ENCODE measurements at regions not wholly inside any gene's neighbourhood (a gene's known extent, or its start where the extent isn't known, plus 50 kb on each side); places are given as distances from the start of the nearest gene placed in this dataset.

GRCh38 chr2:13040043-13040442 is 323.3 kb downstream of the TRIB2 start:
- no peak overlapping the region for H3K27ac ChIP-seq

GRCh38 chr2:13046557-13047165 is 329.9 kb downstream of the TRIB2 start:
- Histone ChIP-seq H3K4me3 (ENCODE audit: low read depth, low read length) (no peak overlapping the region), H3K36me3 (no peaks in the 10 kb centered on the region), H3K27me3 (ENCODE audit: insufficient read depth, low read depth, severe bottlenecking) (no peaks in the 10 kb centered on the region), H3K27ac (no peak overlapping the region), H3K9me3 (ENCODE audit: severe bottlenecking) (no peaks in the 10 kb centered on the region)
- TF ChIP-seq, protein P1, sequence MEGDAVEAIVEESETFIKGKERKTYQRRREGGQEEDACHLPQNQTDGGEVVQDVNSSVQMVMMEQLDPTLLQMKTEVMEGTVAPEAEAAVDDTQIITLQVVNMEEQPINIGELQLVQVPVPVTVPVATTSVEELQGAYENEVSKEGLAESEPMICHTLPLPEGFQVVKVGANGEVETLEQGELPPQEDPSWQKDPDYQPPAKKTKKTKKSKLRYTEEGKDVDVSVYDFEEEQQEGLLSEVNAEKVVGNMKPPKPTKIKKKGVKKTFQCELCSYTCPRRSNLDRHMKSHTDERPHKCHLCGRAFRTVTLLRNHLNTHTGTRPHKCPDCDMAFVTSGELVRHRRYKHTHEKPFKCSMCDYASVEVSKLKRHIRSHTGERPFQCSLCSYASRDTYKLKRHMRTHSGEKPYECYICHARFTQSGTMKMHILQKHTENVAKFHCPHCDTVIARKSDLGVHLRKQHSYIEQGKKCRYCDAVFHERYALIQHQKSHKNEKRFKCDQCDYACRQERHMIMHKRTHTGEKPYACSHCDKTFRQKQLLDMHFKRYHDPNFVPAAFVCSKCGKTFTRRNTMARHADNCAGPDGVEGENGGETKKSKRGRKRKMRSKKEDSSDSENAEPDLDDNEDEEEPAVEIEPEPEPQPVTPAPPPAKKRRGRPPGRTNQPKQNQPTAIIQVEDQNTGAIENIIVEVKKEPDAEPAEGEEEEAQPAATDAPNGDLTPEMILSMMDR (IDR thresholded peaks at IDR 0.05; ENCODE audit: low read depth, low read length): no peak
- DNase-seq: no peak

More at GRCh38 chr2:13040043-13040442, 323.3 kb downstream of the TRIB2 start:
- no peaks in the 10 kb centered on the region for H3K36me3 ChIP-seq
- no peak overlapping the region for H3K4me3 ChIP-seq (ENCODE audit: low read depth, low read length)
- H3K27me3 ChIP-seq (ENCODE audit: insufficient read depth, low read depth, severe bottlenecking): no peaks in the 10 kb centered on the region
- H3K9me3 ChIP-seq (ENCODE audit: severe bottlenecking): peaks cover 6% of the 10 kb centered on the region
- no peak for DNase-seq
- TF ChIP-seq, protein P1 (IDR thresholded peaks at IDR 0.05; ENCODE audit: low read depth, low read length): no peak

DNA sequence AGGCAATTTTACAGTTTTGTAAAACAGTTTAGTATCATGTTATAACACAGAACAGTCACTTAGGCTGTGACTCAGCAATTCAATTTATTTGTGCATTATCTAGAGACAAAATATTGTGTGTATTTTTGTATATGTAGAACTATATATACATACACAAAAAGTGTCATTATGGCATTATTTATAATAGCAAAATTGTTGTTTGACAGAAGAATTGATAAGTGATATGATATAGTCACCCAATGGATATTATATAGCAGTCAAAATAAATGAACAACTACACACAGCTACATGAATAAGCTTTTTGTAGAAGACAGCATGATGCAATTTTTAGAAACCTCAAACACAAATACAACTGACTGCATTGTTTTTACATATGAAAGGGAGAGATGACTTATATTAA is 334.0 kb downstream of the TRIB2 start:
- Histone ChIP-seq H3K9me3 (ENCODE audit: severe bottlenecking) (no peaks in the 10 kb centered on the region), H3K4me3 (ENCODE audit: low read depth, low read length) (no peak overlapping the region), H3K27me3 (ENCODE audit: insufficient read depth, low read depth, severe bottlenecking) (no peaks in the 10 kb centered on the region), H3K36me3 (no peaks in the 10 kb centered on the region), H3K27ac (no peak overlapping the region)
- DNase-seq: no peak
- TF ChIP-seq, protein P1 (IDR thresholded peaks at IDR 0.05; ENCODE audit: low read depth, low read length): no peak

DNA sequence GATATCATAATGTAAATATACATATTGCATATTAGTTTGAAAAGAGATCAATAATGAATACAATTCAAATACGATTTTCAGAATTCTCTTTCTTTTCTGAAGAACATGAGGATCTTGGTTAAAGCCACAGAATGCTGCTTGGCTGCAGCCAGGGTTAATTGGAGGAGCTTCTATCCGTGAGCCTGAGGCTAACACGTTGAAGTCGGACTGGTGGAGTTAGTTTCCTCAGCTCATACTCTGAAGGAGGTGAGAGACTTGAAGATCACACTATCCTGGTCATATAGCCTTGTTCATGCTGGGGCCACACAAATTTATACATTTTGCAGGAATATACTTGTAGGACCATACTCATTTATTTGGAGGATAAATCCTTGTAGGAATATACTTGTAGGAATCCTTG is 335.8 kb downstream of the TRIB2 start:
- H3K9me3 ChIP-seq (ENCODE audit: severe bottlenecking): no peaks in the 10 kb centered on the region
- H3K27me3 ChIP-seq (ENCODE audit: insufficient read depth, low read depth, severe bottlenecking): no peaks in the 10 kb centered on the region
- H3K27ac ChIP-seq: no peak overlapping the region
- TF ChIP-seq, protein P1 (IDR thresholded peaks at IDR 0.05; ENCODE audit: low read depth, low read length): no peak
- no peak overlapping the region for H3K4me3 ChIP-seq (ENCODE audit: low read depth, low read length)
- no peak for DNase-seq
- H3K36me3 ChIP-seq: no peaks in the 10 kb centered on the region

GRCh38 chr2:13056259-13056843 is 339.6 kb downstream of the TRIB2 start:
- Histone ChIP-seq H3K36me3 (no peaks in the 10 kb centered on the region), H3K27me3 (ENCODE audit: insufficient read depth, low read depth, severe bottlenecking) (no peaks in the 10 kb centered on the region), H3K27ac (no peak overlapping the region), H3K4me3 (ENCODE audit: low read depth, low read length) (no peak overlapping the region), H3K9me3 (ENCODE audit: severe bottlenecking) (no peaks in the 10 kb centered on the region)
- DNase-seq: no peak
- TF ChIP-seq, protein P1 (IDR thresholded peaks at IDR 0.05; ENCODE audit: low read depth, low read length): peak; percentile 30; the same call in 1 of the 2 replicates

GRCh38 chr2:13057671-13058070 is 340.9 kb downstream of the TRIB2 start:
- H3K36me3 ChIP-seq: no peaks in the 10 kb centered on the region
- H3K27ac ChIP-seq: no peak overlapping the region
- DNase-seq: no peak
- H3K27me3 ChIP-seq (ENCODE audit: insufficient read depth, low read depth, severe bottlenecking): no peaks in the 10 kb centered on the region
- TF ChIP-seq, protein P1 (IDR thresholded peaks at IDR 0.05; ENCODE audit: low read depth, low read length): no peak
- no peak overlapping the region for H3K4me3 ChIP-seq (ENCODE audit: low read depth, low read length)
- H3K9me3 ChIP-seq (ENCODE audit: severe bottlenecking): no peaks in the 10 kb centered on the region
